8988T (cell line): ENCODE measurements at regions not wholly inside any gene's neighbourhood (a gene's known extent, or its start where the extent isn't known, plus 50 kb on each side); places are given as distances from the start of the nearest gene placed in this dataset.
"Not testable (repeated sequence)": the region's sequence is repeated elsewhere in the genome, so short reads cannot be mapped to it uniquely, and the experiment has no call there.

ENCODE experiments used
- DNase-seq: peaks from one replicate; pipeline ENCODE4 v3.0.0; 2011

- no peak for DNase-seq
Observed at GRCh38 chr21:15204970-15205286, 140.1 kb upstream of the NRIP1 start.

GRCh38 chr21:15206514-15206913, 141.7 kb upstream of the NRIP1 start:
- no peak for DNase-seq

- DNase-seq = no peak
Observed at GRCh38 chr21:15207231-15207630, 142.4 kb upstream of the NRIP1 start.

- DNase-seq = no peak
Observed at GRCh38 chr21:15207635-15208370, 143.0 kb upstream of the NRIP1 start.

GRCh38 chr21:15208786-15209185, 144.0 kb upstream of the NRIP1 start:
- no peak for DNase-seq

GRCh38 chr21:15209224-15209623, 144.4 kb upstream of the NRIP1 start:
- DNase-seq = no peak

GRCh38 chr21:15210235-15210678, 145.5 kb upstream of the NRIP1 start:
- DNase-seq = no peak

- DNase-seq = no peak
Observed at GRCh38 chr21:15211491-15212133, 146.8 kb upstream of the NRIP1 start.

GRCh38 chr21:15212206-15212605, 147.4 kb upstream of the NRIP1 start:
- no peak for DNase-seq

GRCh38 chr21:15218476-15218875, 153.7 kb upstream of the NRIP1 start:
- not testable (repeated sequence) for DNase-seq

- no peak for DNase-seq
Observed at GRCh38 chr21:15219039-15219438, 154.2 kb upstream of the NRIP1 start.

GRCh38 chr21:15219894-15220293, 155.1 kb upstream of the NRIP1 start:
- DNase-seq = no peak

- no peak for DNase-seq
Observed at GRCh38 chr21:15221799-15222386, 157.1 kb upstream of the NRIP1 start.

- no peak for DNase-seq
Observed at GRCh38 chr21:15222707-15223106, 157.9 kb upstream of the NRIP1 start.

- no peak for DNase-seq
Observed at GRCh38 chr21:15224346-15225086, 159.7 kb upstream of the NRIP1 start.

- DNase-seq = no peak
Observed at GRCh38 chr21:15227919-15228318, 163.1 kb upstream of the NRIP1 start.

- no peak for DNase-seq
Observed at GRCh38 chr21:15229390-15229789, 164.6 kb upstream of the NRIP1 start.

- no peak for DNase-seq
Observed at GRCh38 chr21:15233611-15234010, 168.8 kb upstream of the NRIP1 start.

- DNase-seq = no peak
Observed at GRCh38 chr21:15236111-15236510, 171.3 kb upstream of the NRIP1 start.

- no peak for DNase-seq
Observed at GRCh38 chr21:15240848-15241247, 176.0 kb upstream of the NRIP1 start.

- no peak for DNase-seq
Observed at GRCh38 chr21:15241997-15242736, 177.4 kb upstream of the NRIP1 start.

GRCh38 chr21:15242906-15243305, 178.1 kb upstream of the NRIP1 start:
- DNase-seq = no peak

GRCh38 chr21:15243406-15243805, 178.6 kb upstream of the NRIP1 start:
- DNase-seq = no peak
